OCI-LY3 (cell line): ENCODE measurements at regions not wholly inside any gene's neighbourhood (a gene's known extent, or its start where the extent isn't known, plus 50 kb on each side); places are given as distances from the start of the nearest gene placed in this dataset.

Experiments used
- CTCF ChIP-seq: fragments of 200-600, 300-600 bp; sonication (generic); IDR thresholded peaks from 2 replicates; pipeline ENCODE4 v1.5.1; 2014; ENCODE audit warnings: antibody characterized with exemption, low read length, low read depth
- EZH2phosphoT487 ChIP-seq: fragments of 200-600 bp; shearing (Covaris generic); IDR thresholded peaks from 2 replicates; pipeline ENCODE4 v1.6.1; 2018; ENCODE audit warnings: antibody characterized with exemption, mixed run types, low read depth

GRCh38 chr1:186772228-186772627 is 56.5 kb upstream of the PLA2G4A start:
- TF ChIP-seq CTCF = no peak
- no peak for TF ChIP-seq EZH2phosphoT487
